NT2/D1 (cell line): ENCODE measurements at regions not wholly inside any gene's neighbourhood (a gene's known extent, or its start where the extent isn't known, plus 50 kb on each side); places are given as distances from the start of the nearest gene placed in this dataset.
"Not testable (repeated sequence)": the region's sequence is repeated elsewhere in the genome, so short reads cannot be mapped to it uniquely, and the experiment has no call there.

ENCODE experiments used
- DNase-seq: peaks from one replicate; pipeline ENCODE4 v3.0.0-alpha.2; 2011; ENCODE audit warnings: low read depth, low spot score
- H3K27me3 ChIP-seq: 2 replicates; pipeline ENCODE4 v1.6.0; 2011; ENCODE audit warnings: mild to moderate bottlenecking; ENCODE audit not compliant: insufficient read length, insufficient read depth
- H3K36me3 ChIP-seq: 2 replicates; pipeline ENCODE4 v1.6.1; 2011; ENCODE audit warnings: mild to moderate bottlenecking, low read length, mixed read lengths; ENCODE audit not compliant: insufficient read depth, insufficient read length
- H3K4me1 ChIP-seq: 2 replicates; pipeline ENCODE4 v1.5.1; 2011; ENCODE audit not compliant: insufficient read depth, insufficient read length
- H3K4me3 ChIP-seq: 2 replicates; pipeline ENCODE4 v1.5.1; 2011; ENCODE audit warnings: low read depth; ENCODE audit not compliant: insufficient read length
- H3K9ac ChIP-seq: 2 replicates; pipeline ENCODE4 v1.6.0; 2011; ENCODE audit warnings: low read depth; ENCODE audit not compliant: insufficient read length
- H3K9me3 ChIP-seq: 2 replicates; pipeline ENCODE4 v1.5.1; 2011; ENCODE audit warnings: mild to moderate bottlenecking, low read length; ENCODE audit not compliant: insufficient read depth
- SUZ12 ChIP-seq: IDR thresholded peaks from 2 replicates; pipeline ENCODE4 v1.6.1; 2011; ENCODE audit not compliant: insufficient read length, insufficient read depth; ENCODE audit errors: extremely low read depth
- YY1 ChIP-seq: IDR thresholded peaks from 2 replicates; pipeline ENCODE4 v1.6.1; 2011; ENCODE audit not compliant: insufficient read length, insufficient read depth
- ZNF274 ChIP-seq: IDR thresholded peaks from 2 replicates; pipeline ENCODE4 v1.6.1; 2011; ENCODE audit warnings: mild to moderate bottlenecking, low read depth, low read length

GRCh38 chrX:139002319-139002718 lies 290.8 kb upstream of the FGF13 start:
- Histone ChIP-seq H3K27me3 (no peaks in the 10 kb centered on the region), H3K9ac (no peak overlapping the region), H3K4me1 (no peaks in the 10 kb centered on the region), H3K36me3 (no peaks in the 10 kb centered on the region), H3K4me3 (no peak overlapping the region), H3K9me3 (no peaks in the 10 kb centered on the region)
- no peak for TF ChIP-seq ZNF274
- no peak for TF ChIP-seq YY1
- TF ChIP-seq SUZ12, result no peak
- DNase-seq, result no peak

- no peak overlapping the region for H3K9ac ChIP-seq
- no peak overlapping the region for H3K4me3 ChIP-seq
- H3K36me3 ChIP-seq, result no peaks in the 10 kb centered on the region
- DNase-seq, result no peak
- H3K4me1 ChIP-seq, result no peaks in the 10 kb centered on the region
- no peaks in the 10 kb centered on the region for H3K9me3 ChIP-seq
- no peaks in the 10 kb centered on the region for H3K27me3 ChIP-seq
- TF ChIP-seq YY1 (no peak), SUZ12 (no peak), ZNF274 (no peak)
Measured at GRCh38 chrX:138996268-138996667, 284.8 kb upstream of the FGF13 start.

DNA sequence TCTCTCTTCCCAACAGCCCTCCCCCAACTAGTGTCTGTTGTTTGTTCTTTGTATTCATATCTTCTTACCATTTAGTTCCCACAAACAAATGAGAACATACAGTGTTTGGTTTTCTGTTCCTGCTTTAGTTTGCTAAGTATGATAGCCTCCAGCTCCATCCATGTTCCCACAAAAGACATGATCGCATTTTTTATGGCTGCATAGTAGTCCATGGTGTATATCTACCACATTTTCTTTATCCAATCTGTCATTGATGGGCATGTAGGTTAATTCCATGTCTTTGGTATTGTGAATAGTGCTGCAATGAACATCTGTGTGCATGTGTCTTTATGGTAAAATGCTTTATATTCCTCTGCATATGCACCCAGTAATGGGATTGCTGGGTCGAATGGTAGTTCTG lies 283.9 kb upstream of the FGF13 start:
- TF ChIP-seq SUZ12, result no peak
- no peak for TF ChIP-seq YY1
- TF ChIP-seq ZNF274, result no peak
- no peak for DNase-seq
- Histone ChIP-seq H3K9ac (no peak overlapping the region), H3K4me1 (no peaks in the 10 kb centered on the region), H3K27me3 (no peaks in the 10 kb centered on the region), H3K4me3 (no peak overlapping the region), H3K9me3 (no peaks in the 10 kb centered on the region), H3K36me3 (no peaks in the 10 kb centered on the region)

DNA sequence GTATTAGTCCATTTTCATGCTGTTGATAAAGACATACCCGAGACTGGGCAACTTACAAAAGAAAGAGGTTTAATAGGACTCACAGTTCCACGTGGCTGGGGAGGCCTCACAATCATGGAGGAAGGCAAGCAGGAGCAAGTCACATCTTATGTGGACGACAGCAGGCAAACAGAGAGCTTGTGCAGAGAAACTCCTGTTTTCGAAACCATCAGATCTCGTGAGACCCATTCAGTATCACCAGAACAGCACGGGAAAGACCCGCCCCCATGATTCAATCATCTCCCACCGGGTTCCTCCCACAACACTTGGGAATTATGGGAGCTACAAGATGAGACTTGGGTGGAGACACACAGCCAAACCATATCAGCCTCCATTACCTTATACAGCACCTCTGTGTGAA lies 278.9 kb upstream of the FGF13 start:
- H3K9ac ChIP-seq, H3K27me3 ChIP-seq, H3K36me3 ChIP-seq, DNase-seq, H3K4me1 ChIP-seq, H3K4me3 ChIP-seq, H3K9me3 ChIP-seq: not testable (repeated sequence)

DNA sequence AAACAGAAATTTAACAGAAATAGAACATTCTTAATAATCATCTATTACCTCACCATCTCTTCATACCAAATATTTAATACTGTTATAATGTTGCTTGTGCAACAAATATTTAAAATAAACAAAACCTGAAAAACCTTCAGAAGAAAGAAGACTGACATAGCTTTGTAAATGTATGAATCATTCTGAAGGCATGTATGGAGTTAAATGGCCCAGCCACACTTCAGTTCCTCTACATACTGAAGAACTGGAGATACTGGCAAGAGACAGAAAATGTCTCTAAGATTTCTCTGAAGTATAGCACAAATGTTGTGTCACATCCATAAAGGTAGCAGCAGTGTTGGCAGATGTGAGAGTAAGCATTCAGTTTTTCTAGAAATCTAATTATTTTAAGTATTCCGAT lies 275.3 kb upstream of the FGF13 start:
- no peaks in the 10 kb centered on the region for H3K9me3 ChIP-seq
- no peak overlapping the region for H3K4me3 ChIP-seq
- no peak for DNase-seq
- no peaks in the 10 kb centered on the region for H3K4me1 ChIP-seq
- TF ChIP-seq ZNF274, result no peak
- no peak for TF ChIP-seq YY1
- no peak for TF ChIP-seq SUZ12
- H3K27me3 ChIP-seq, result no peaks in the 10 kb centered on the region
- H3K9ac ChIP-seq, result no peak overlapping the region
- no peaks in the 10 kb centered on the region for H3K36me3 ChIP-seq

DNA sequence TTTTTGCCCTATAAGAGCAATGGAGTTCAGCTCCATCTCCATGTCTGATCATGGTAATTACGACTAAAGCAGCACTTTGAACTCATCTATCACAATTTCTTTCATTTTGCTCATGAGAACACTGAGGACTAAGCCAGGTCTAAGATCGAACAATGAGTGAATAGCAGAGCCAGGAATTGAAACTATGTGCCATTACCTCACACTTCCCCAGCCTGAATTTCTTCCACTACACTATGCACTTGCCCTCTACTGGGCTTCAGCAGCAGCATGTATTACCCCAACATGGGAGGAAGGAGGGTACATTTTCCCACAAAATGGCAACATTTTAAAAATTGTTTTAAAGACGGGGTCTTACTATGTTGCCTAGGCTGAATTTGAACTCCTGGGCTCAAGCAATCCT lies 274.7 kb upstream of the FGF13 start:
- no peak for DNase-seq
- Histone ChIP-seq H3K36me3 (no peaks in the 10 kb centered on the region), H3K4me3 (no peak overlapping the region), H3K9ac (no peak overlapping the region), H3K27me3 (no peaks in the 10 kb centered on the region), H3K4me1 (no peaks in the 10 kb centered on the region), H3K9me3 (no peaks in the 10 kb centered on the region)
- no peak for TF ChIP-seq YY1
- no peak for TF ChIP-seq ZNF274
- TF ChIP-seq SUZ12, result no peak

- no peaks in the 10 kb centered on the region for H3K9me3 ChIP-seq
- no peaks in the 10 kb centered on the region for H3K4me1 ChIP-seq
- TF ChIP-seq ZNF274, result no peak
- TF ChIP-seq SUZ12, result no peak
- no peak for TF ChIP-seq YY1
- H3K4me3 ChIP-seq, result no peak overlapping the region
- no peak overlapping the region for H3K9ac ChIP-seq
- H3K36me3 ChIP-seq, result no peaks in the 10 kb centered on the region
- no peak for DNase-seq
- no peaks in the 10 kb centered on the region for H3K27me3 ChIP-seq
Measured at GRCh38 chrX:138982365-138982764, 270.8 kb upstream of the FGF13 start.

- H3K4me1 ChIP-seq, result no peaks in the 10 kb centered on the region
- TF ChIP-seq SUZ12 (no peak), YY1 (no peak)
- no peak for DNase-seq
- H3K27me3 ChIP-seq, result no peaks in the 10 kb centered on the region
- no peaks in the 10 kb centered on the region for H3K36me3 ChIP-seq
- H3K9me3 ChIP-seq, result no peaks in the 10 kb centered on the region
- no peak overlapping the region for H3K4me3 ChIP-seq
- H3K9ac ChIP-seq, result no peak overlapping the region
Measured at GRCh38 chrX:138964501-138964900, 253.0 kb upstream of the FGF13 start.

GRCh38 chrX:138962419-138962818 lies 250.9 kb upstream of the FGF13 start:
- H3K4me1 ChIP-seq, H3K9ac ChIP-seq, H3K4me3 ChIP-seq, H3K27me3 ChIP-seq, H3K9me3 ChIP-seq, H3K36me3 ChIP-seq, DNase-seq: not testable (repeated sequence)
